ENCODE measurements at regions not wholly inside any gene's neighbourhood (a gene's known extent, or its start where the extent isn't known, plus 50 kb on each side); places are given as distances from the start of the nearest gene placed in this dataset.
A peak's percentile ranks its signal among the peaks of the same experiment; 100 is the strongest.
"Not testable (repeated sequence)": the region's sequence is repeated elsewhere in the genome, so short reads cannot be mapped to it uniquely, and the experiment has no call there.

GRCh38 chr10:25869609-25870008, 64.4 kb upstream of the MYO3A start:
- no peak for DNase-seq

- DNase-seq, result not testable (repeated sequence)
Observed at GRCh38 chr10:25874402-25874801, 59.6 kb upstream of the MYO3A start.

- DNase-seq, result peak; percentile 29
Observed at GRCh38 chr10:25875556-25876165, 58.4 kb upstream of the MYO3A start.

- DNase-seq, result no peak
Observed at GRCh38 chr10:25877296-25877695, 56.7 kb upstream of the MYO3A start.
